ENCODE measurements at regions not wholly inside any gene's neighbourhood (a gene's known extent, or its start where the extent isn't known, plus 50 kb on each side); places are given as distances from the start of the nearest gene placed in this dataset.

DNA sequence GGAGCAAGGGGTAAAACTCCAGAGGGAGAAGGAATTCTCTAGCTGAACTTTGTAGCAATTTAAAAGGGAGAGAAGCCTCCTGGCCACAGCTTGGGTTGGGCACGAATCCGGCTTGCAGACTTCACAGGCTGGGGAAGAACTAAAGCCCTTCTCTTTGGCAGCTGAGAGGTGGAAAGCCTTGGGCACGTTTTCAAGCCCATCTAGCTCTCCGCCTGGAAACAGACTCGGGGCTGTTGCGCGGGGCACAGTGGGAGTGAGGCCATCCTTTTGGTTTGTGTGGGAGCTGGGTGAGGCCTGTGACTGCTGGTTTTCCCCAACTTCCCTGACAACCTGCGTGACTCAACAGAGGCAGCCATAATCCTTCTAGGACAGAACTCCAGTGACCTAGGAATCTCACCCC lies 295.7 kb upstream of the ROBO1 start:
- Histone ChIP-seq H3K27me3 (ENCODE audit: control insufficient read depth in 2 of 2, insufficient read depth in 2 of 2, low read length in 2 of 2) (no peaks in the 10 kb centered on the region), H3K27ac (ENCODE audit: low read depth in 2 of 2, low read length in 2 of 2) (no peak overlapping the region), H3K4me3 (ENCODE audit: low read length in 2 of 2) (no peak overlapping the region), H3K9ac (ENCODE audit: low read depth in 1 of 2, low read length in 2 of 2) (no peak overlapping the region), H3K36me3 (ENCODE audit: control insufficient read depth in 2 of 2, insufficient read depth in 2 of 2, low read length in 2 of 2) (no peaks in the 10 kb centered on the region), H3K9me3 (ENCODE audit: control insufficient read depth in 2 of 2, low read length in 2 of 2) (no peaks in the 10 kb centered on the region), H3K4me1 (ENCODE audit: control insufficient read depth in 2 of 2, insufficient read depth in 2 of 2, low read length in 2 of 2) (no peaks in the 10 kb centered on the region)

DNA sequence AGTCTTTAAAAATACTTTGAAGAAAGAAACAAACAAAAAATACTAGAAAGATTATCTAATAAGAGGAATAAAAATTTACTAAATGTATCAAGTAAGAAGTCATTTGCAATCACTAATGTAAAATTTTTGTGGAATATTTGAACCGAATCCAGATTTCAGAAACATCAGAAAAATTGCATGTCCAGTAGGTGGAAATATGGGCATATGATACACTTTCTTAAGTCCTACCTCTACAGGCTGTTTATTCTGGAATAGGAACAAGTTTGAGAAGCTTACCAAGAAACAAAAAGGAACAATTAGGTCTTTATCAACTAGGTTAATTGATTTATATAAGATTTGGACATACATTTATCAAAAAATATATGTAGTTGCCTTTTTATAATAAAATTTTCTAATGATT lies 292.9 kb upstream of the ROBO1 start:
- no peaks in the 10 kb centered on the region for H3K4me1 ChIP-seq (ENCODE audit: control insufficient read depth in 2 of 2, insufficient read depth in 2 of 2, low read length in 2 of 2)
- no peak overlapping the region for H3K9ac ChIP-seq (ENCODE audit: low read depth in 1 of 2, low read length in 2 of 2)
- H3K9me3 ChIP-seq (ENCODE audit: control insufficient read depth in 2 of 2, low read length in 2 of 2), result no peaks in the 10 kb centered on the region
- no peak overlapping the region for H3K27ac ChIP-seq (ENCODE audit: low read depth in 2 of 2, low read length in 2 of 2)
- no peaks in the 10 kb centered on the region for H3K36me3 ChIP-seq (ENCODE audit: control insufficient read depth in 2 of 2, insufficient read depth in 2 of 2, low read length in 2 of 2)
- no peaks in the 10 kb centered on the region for H3K27me3 ChIP-seq (ENCODE audit: control insufficient read depth in 2 of 2, insufficient read depth in 2 of 2, low read length in 2 of 2)
- H3K4me3 ChIP-seq (ENCODE audit: low read length in 2 of 2), result no peak overlapping the region

DNA sequence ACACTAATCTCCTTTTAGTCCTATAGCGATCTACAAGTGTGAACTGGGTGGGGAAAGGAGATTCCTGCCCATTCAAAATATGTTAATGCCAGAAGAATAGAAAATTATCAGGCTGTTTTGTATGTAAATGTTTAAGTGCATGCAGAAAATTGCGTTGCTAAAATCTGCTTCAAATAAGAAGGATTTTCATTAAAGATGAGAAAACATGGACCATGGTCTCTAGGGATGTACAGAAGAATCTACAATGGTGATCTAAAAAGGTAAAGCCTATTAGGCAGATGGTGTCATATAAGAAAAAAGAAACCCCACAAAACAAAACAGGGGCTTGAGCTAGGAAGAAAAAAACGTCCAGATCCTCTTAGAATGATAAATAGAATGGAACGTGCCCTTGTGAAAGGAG lies 287.5 kb upstream of the ROBO1 start:
- Histone ChIP-seq H3K27ac (ENCODE audit: low read depth in 2 of 2, low read length in 2 of 2) (no peak overlapping the region), H3K4me3 (ENCODE audit: low read length in 2 of 2) (no peak overlapping the region), H3K36me3 (ENCODE audit: control insufficient read depth in 2 of 2, insufficient read depth in 2 of 2, low read length in 2 of 2) (no peaks in the 10 kb centered on the region), H3K9ac (ENCODE audit: low read depth in 1 of 2, low read length in 2 of 2) (no peak overlapping the region), H3K4me1 (ENCODE audit: control insufficient read depth in 2 of 2, insufficient read depth in 2 of 2, low read length in 2 of 2) (no peaks in the 10 kb centered on the region), H3K9me3 (ENCODE audit: control insufficient read depth in 2 of 2, low read length in 2 of 2) (no peaks in the 10 kb centered on the region), H3K27me3 (ENCODE audit: control insufficient read depth in 2 of 2, insufficient read depth in 2 of 2, low read length in 2 of 2) (no peaks in the 10 kb centered on the region)

DNA sequence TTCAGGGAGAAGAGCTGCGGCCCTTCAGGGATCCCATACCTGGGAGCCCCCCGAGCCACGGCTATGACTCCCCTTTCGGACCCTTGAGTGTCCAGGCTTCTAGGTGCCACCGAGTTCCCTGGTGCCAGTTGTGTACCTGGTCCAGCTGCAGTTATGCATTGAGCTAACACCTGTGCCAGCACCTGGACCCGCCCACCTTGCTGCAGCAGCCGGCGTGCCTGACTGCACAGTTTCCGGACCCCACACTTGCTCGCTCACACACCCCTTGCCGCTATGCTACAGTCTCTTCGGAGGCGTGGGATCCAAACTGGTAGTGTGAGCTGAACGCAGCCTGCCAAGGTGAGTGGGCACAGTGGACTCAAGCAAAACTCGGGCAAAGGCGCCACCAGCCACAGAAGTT lies 284.5 kb upstream of the ROBO1 start:
- H3K27me3 ChIP-seq (ENCODE audit: control insufficient read depth in 2 of 2, insufficient read depth in 2 of 2, low read length in 2 of 2), result no peaks in the 10 kb centered on the region
- H3K27ac ChIP-seq (ENCODE audit: low read depth in 2 of 2, low read length in 2 of 2), result no peak overlapping the region
- no peak overlapping the region for H3K9ac ChIP-seq (ENCODE audit: low read depth in 1 of 2, low read length in 2 of 2)
- no peaks in the 10 kb centered on the region for H3K9me3 ChIP-seq (ENCODE audit: control insufficient read depth in 2 of 2, low read length in 2 of 2)
- no peaks in the 10 kb centered on the region for H3K4me1 ChIP-seq (ENCODE audit: control insufficient read depth in 2 of 2, insufficient read depth in 2 of 2, low read length in 2 of 2)
- H3K4me3 ChIP-seq (ENCODE audit: low read length in 2 of 2), result no peak overlapping the region
- H3K36me3 ChIP-seq (ENCODE audit: control insufficient read depth in 2 of 2, insufficient read depth in 2 of 2, low read length in 2 of 2), result no peaks in the 10 kb centered on the region

DNA sequence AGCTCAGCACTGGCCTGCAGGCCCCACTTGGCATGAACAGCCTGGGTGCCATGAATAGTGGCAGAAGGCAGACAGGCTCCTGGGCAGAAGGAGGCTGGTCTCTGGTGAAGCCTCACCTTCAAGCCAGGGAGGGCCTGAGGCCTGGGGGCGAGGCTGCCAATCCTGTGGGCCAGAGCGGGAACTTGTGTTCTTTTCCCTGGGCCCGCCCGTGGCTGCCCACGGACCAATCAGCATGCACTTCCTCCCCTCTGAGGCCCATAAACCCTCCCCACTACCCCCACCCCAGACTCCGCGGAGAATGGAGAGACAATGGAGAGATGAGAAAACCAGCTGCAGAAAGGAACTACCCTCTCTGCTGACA lies 283.8 kb upstream of the ROBO1 start:
- no peak overlapping the region for H3K9ac ChIP-seq (ENCODE audit: low read depth in 1 of 2, low read length in 2 of 2)

DNA sequence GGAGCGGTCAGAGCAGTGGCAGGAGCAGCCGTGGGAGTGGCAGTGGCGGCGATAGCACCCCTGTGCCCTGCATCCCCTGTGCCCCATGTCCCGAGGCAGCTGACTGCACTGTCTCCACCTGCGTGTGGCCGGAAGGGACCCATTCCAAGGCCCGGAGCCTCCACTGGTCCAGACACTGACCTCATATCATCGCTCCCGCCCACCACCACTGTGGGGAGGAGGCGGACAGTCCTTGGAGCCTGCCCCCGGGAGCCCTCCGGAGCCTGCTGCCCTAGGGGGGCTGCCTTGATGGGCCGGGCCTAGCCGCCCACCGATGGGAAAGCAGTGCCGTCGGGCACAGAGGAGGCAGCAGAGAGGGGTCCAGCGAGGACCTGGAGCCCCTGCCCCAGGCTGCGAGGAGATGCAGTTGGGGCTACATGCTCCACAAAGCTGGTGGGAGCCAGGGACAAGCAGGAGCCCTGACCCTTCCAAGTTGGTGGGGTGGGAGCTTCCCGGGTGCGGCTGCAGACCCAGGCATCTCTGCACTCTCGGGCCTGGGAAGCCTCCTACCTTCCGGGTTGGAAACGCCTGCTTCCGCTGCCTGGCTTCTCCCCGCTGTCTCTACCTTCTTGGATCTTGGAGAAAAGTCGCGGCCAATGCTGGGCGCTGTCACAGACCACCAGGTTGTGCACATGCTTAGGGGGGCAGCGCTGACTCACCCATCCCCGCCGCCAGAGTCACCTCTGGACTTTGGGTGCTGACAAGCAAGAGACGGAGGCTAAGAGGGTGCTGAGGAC lies 283.2 kb upstream of the ROBO1 start:
- H3K9ac ChIP-seq (ENCODE audit: low read depth in 1 of 2, low read length in 2 of 2), result no peak overlapping the region
- no peak overlapping the region for H3K27ac ChIP-seq (ENCODE audit: low read depth in 2 of 2, low read length in 2 of 2)
- no peaks in the 10 kb centered on the region for H3K27me3 ChIP-seq (ENCODE audit: control insufficient read depth in 2 of 2, insufficient read depth in 2 of 2, low read length in 2 of 2)
- H3K4me1 ChIP-seq (ENCODE audit: control insufficient read depth in 2 of 2, insufficient read depth in 2 of 2, low read length in 2 of 2), result no peaks in the 10 kb centered on the region
- H3K36me3 ChIP-seq (ENCODE audit: control insufficient read depth in 2 of 2, insufficient read depth in 2 of 2, low read length in 2 of 2), result no peaks in the 10 kb centered on the region
- no peak overlapping the region for H3K4me3 ChIP-seq (ENCODE audit: low read length in 2 of 2)
- H3K9me3 ChIP-seq (ENCODE audit: control insufficient read depth in 2 of 2, low read length in 2 of 2), result no peaks in the 10 kb centered on the region

More for the DNA sequence above, 283.8 kb upstream of the ROBO1 start:
- Histone ChIP-seq H3K4me1 (ENCODE audit: control insufficient read depth in 2 of 2, insufficient read depth in 2 of 2, low read length in 2 of 2) (no peaks in the 10 kb centered on the region), H3K9me3 (ENCODE audit: control insufficient read depth in 2 of 2, low read length in 2 of 2) (no peaks in the 10 kb centered on the region), H3K27ac (ENCODE audit: low read depth in 2 of 2, low read length in 2 of 2) (no peak overlapping the region), H3K27me3 (ENCODE audit: control insufficient read depth in 2 of 2, insufficient read depth in 2 of 2, low read length in 2 of 2) (no peaks in the 10 kb centered on the region), H3K36me3 (ENCODE audit: control insufficient read depth in 2 of 2, insufficient read depth in 2 of 2, low read length in 2 of 2) (no peaks in the 10 kb centered on the region), H3K4me3 (ENCODE audit: low read length in 2 of 2) (no peak overlapping the region)

DNA sequence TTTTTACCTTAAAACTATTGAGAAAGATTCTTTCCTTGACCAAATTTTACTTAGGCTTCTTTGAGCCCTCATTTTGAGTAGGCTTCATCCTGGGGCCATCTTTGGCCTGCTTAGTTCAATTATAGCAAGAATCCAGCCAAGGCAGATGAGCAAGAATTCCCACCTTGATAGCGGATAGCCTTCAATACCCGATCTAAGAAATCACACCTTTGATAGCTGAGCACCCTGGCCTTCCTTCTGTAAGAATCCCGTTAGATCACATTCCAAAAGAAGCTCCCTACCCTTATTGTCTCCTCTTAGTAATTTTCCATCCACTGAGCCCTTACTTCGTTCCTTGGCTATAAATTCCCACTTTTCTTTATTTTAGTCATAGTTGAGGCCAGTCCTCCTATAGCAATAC lies 275.4 kb upstream of the ROBO1 start:
- H3K27me3 ChIP-seq (ENCODE audit: control insufficient read depth in 2 of 2, insufficient read depth in 2 of 2, low read length in 2 of 2), result no peaks in the 10 kb centered on the region
- H3K9me3 ChIP-seq (ENCODE audit: control insufficient read depth in 2 of 2, low read length in 2 of 2), result no peaks in the 10 kb centered on the region
- no peaks in the 10 kb centered on the region for H3K36me3 ChIP-seq (ENCODE audit: control insufficient read depth in 2 of 2, insufficient read depth in 2 of 2, low read length in 2 of 2)
- H3K27ac ChIP-seq (ENCODE audit: low read depth in 2 of 2, low read length in 2 of 2), result no peak overlapping the region
- H3K4me3 ChIP-seq (ENCODE audit: low read length in 2 of 2), result no peak overlapping the region
- no peaks in the 10 kb centered on the region for H3K4me1 ChIP-seq (ENCODE audit: control insufficient read depth in 2 of 2, insufficient read depth in 2 of 2, low read length in 2 of 2)
- no peak overlapping the region for H3K9ac ChIP-seq (ENCODE audit: low read depth in 1 of 2, low read length in 2 of 2)

DNA sequence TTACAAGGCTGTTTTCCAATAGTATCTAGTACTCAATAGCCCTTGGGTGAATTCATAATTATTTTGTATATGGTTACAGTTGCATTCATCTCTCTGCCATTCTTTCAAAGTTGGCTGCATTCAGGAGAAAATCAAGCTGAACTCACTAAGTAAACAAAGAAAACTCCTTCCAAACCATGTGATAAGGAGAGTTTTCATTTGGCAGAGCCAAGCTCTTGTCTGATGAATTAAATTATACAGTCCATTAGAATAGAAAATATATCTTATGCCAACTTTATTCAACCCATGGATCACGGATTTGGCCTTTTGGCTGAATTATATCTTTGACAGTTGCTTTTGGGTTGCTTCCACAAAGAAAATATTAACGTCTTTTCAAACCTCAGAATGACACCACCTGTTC lies 272.3 kb upstream of the ROBO1 start:
- no peak overlapping the region for H3K27ac ChIP-seq (ENCODE audit: low read depth in 2 of 2, low read length in 2 of 2)

DNA sequence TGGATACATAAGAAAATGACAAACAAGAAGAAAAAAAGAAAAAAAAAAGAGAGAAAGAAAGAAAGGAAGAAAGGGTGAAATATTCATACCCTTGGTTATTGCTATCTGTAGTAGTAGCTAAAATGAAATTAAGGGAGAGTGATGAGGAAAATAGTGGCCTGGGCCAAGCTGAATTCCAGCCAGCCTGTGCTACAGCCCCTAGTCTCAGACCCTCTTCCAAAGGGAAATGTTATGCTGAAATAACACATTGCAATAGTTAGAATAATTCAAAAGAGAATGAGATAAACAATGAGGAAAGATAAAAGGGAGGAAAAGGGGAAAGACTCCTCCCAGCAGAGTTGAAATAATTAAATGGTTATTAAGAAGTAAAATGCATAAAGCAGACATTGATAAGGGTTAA lies 268.4 kb upstream of the ROBO1 start:
- Histone ChIP-seq H3K36me3 (ENCODE audit: control insufficient read depth in 2 of 2, insufficient read depth in 2 of 2, low read length in 2 of 2) (no peaks in the 10 kb centered on the region), H3K4me3 (ENCODE audit: low read length in 2 of 2) (no peak overlapping the region), H3K9ac (ENCODE audit: low read depth in 1 of 2, low read length in 2 of 2) (no peak overlapping the region), H3K4me1 (ENCODE audit: control insufficient read depth in 2 of 2, insufficient read depth in 2 of 2, low read length in 2 of 2) (no peaks in the 10 kb centered on the region), H3K9me3 (ENCODE audit: control insufficient read depth in 2 of 2, low read length in 2 of 2) (no peaks in the 10 kb centered on the region), H3K27me3 (ENCODE audit: control insufficient read depth in 2 of 2, insufficient read depth in 2 of 2, low read length in 2 of 2) (no peaks in the 10 kb centered on the region), H3K27ac (ENCODE audit: low read depth in 2 of 2, low read length in 2 of 2) (no peak overlapping the region)

More for the DNA sequence above, 272.3 kb upstream of the ROBO1 start:
- Histone ChIP-seq H3K9me3 (ENCODE audit: control insufficient read depth in 2 of 2, low read length in 2 of 2) (no peaks in the 10 kb centered on the region), H3K9ac (ENCODE audit: low read depth in 1 of 2, low read length in 2 of 2) (no peak overlapping the region), H3K4me3 (ENCODE audit: low read length in 2 of 2) (no peak overlapping the region), H3K36me3 (ENCODE audit: control insufficient read depth in 2 of 2, insufficient read depth in 2 of 2, low read length in 2 of 2) (no peaks in the 10 kb centered on the region), H3K27me3 (ENCODE audit: control insufficient read depth in 2 of 2, insufficient read depth in 2 of 2, low read length in 2 of 2) (no peaks in the 10 kb centered on the region), H3K4me1 (ENCODE audit: control insufficient read depth in 2 of 2, insufficient read depth in 2 of 2, low read length in 2 of 2) (no peaks in the 10 kb centered on the region)

DNA sequence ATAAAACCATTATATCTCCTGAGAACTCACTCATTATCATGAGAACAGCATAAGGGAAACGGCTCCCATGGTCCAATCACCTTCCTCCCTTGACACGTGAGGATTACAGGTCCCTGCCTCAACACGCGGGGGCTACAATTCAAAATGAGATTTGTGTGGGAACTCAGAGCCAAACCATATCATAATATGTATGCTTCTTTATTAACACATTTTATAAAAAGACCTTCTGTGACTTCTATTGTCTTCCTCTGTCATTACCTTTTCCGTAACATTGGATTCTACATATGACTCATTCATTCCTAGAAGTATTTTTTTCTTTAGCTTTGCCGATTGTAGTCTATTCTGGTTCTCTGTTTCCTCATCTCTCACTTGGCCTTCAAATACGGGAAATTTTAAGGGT lies 267.2 kb upstream of the ROBO1 start:
- no peaks in the 10 kb centered on the region for H3K4me1 ChIP-seq (ENCODE audit: control insufficient read depth in 2 of 2, insufficient read depth in 2 of 2, low read length in 2 of 2)
- H3K27me3 ChIP-seq (ENCODE audit: control insufficient read depth in 2 of 2, insufficient read depth in 2 of 2, low read length in 2 of 2), result no peaks in the 10 kb centered on the region
- H3K27ac ChIP-seq (ENCODE audit: low read depth in 2 of 2, low read length in 2 of 2), result no peak overlapping the region
- no peaks in the 10 kb centered on the region for H3K9me3 ChIP-seq (ENCODE audit: control insufficient read depth in 2 of 2, low read length in 2 of 2)
- H3K36me3 ChIP-seq (ENCODE audit: control insufficient read depth in 2 of 2, insufficient read depth in 2 of 2, low read length in 2 of 2), result no peaks in the 10 kb centered on the region
- no peak overlapping the region for H3K4me3 ChIP-seq (ENCODE audit: low read length in 2 of 2)
- no peak overlapping the region for H3K9ac ChIP-seq (ENCODE audit: low read depth in 1 of 2, low read length in 2 of 2)

DNA sequence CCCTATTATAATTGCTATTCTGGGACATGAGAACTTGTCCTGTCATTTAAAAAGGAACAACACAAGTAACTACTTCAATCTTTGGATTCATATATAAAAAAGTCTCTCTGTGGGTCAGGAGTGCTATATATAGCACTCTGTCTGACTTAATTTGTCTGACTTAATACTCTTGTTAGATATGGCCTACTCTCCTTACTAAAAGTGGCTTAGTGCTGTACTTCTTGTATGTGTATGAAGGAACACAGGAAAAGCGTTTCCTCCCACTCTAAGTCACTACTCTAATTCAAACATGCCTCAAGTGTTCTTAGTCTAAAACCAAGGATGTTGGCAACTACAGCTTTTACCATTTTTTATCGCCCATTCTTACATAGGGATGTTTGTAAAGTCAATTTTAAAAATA lies 255.2 kb upstream of the ROBO1 start:
- Histone ChIP-seq H3K27ac (ENCODE audit: low read depth in 2 of 2, low read length in 2 of 2) (no peak overlapping the region), H3K36me3 (ENCODE audit: control insufficient read depth in 2 of 2, insufficient read depth in 2 of 2, low read length in 2 of 2) (no peaks in the 10 kb centered on the region)

More for the DNA sequence above, 255.2 kb upstream of the ROBO1 start:
- Histone ChIP-seq H3K9ac (ENCODE audit: low read depth in 1 of 2, low read length in 2 of 2) (no peak overlapping the region), H3K4me1 (ENCODE audit: control insufficient read depth in 2 of 2, insufficient read depth in 2 of 2, low read length in 2 of 2) (no peaks in the 10 kb centered on the region), H3K4me3 (ENCODE audit: low read length in 2 of 2) (no peak overlapping the region), H3K27me3 (ENCODE audit: control insufficient read depth in 2 of 2, insufficient read depth in 2 of 2, low read length in 2 of 2) (no peaks in the 10 kb centered on the region), H3K9me3 (ENCODE audit: control insufficient read depth in 2 of 2, low read length in 2 of 2) (peaks cover 0 to 2% of the 10 kb centered on the region in 2 donors)

Measured in mucosa of rectum (tissue), 2 donors.